H9 (cell line): ENCODE measurements at regions not wholly inside any gene's neighbourhood (a gene's known extent, or its start where the extent isn't known, plus 50 kb on each side); places are given as distances from the start of the nearest gene placed in this dataset.

Experiments
- DNase-seq: peaks from one replicate; pipeline ENCODE4 v3.0.0-alpha.2; 2017
- H2AFZ ChIP-seq: one replicate; pipeline ENCODE4 v1.6.1; 2013; ENCODE audit warnings: mild to moderate bottlenecking, low read length, control low read depth, moderate library complexity
- H2AK5ac ChIP-seq: 2 replicates; pipeline ENCODE4 v1.6.1; 2013; ENCODE audit warnings: low read length, control low read depth, mixed read lengths; ENCODE audit not compliant: insufficient read length
- H2BK120ac ChIP-seq: one replicate; pipeline ENCODE4 v1.6.1; 2013; ENCODE audit warnings: low read depth, mild to moderate bottlenecking, low read length, control low read depth, inconsistent platforms; ENCODE audit not compliant: poor library complexity, severe bottlenecking
- H2BK12ac ChIP-seq: 2 replicates; pipeline ENCODE4 v1.6.1; 2013; ENCODE audit warnings: low read length, control low read depth, mixed read lengths, low read depth; ENCODE audit not compliant: insufficient read length
- H2BK15ac ChIP-seq: 2 replicates; pipeline ENCODE4 v1.6.1; 2013; ENCODE audit warnings: low read depth, low read length, control low read depth
- H2BK20ac ChIP-seq: one replicate; pipeline ENCODE4 v1.6.1; 2013; ENCODE audit warnings: low read depth, mild to moderate bottlenecking, low read length, control low read depth, inconsistent platforms; ENCODE audit not compliant: poor library complexity, severe bottlenecking
- H2BK5ac ChIP-seq: 2 replicates; pipeline ENCODE4 v1.6.1; 2013; ENCODE audit warnings: low read length, control low read depth, mixed read lengths; ENCODE audit not compliant: insufficient read length
- H3K14ac ChIP-seq: 2 replicates; pipeline ENCODE4 v1.6.1; 2013; ENCODE audit warnings: low read length, control low read depth; ENCODE audit not compliant: insufficient read depth
- H3K18ac ChIP-seq: 2 replicates; pipeline ENCODE4 v1.6.1; 2013; ENCODE audit warnings: low read depth, mild to moderate bottlenecking, mixed read lengths, low read length, control low read depth; ENCODE audit not compliant: insufficient read length
- H3K23ac ChIP-seq: 2 replicates; pipeline ENCODE4 v1.6.1; 2013; ENCODE audit warnings: low read length, control low read depth, mixed read lengths, low read depth; ENCODE audit not compliant: insufficient read length
- H3K23me2 ChIP-seq: 2 replicates; pipeline ENCODE4 v1.6.1; 2013; ENCODE audit warnings: low read depth, mild to moderate bottlenecking, mixed read lengths, low read length, control low read depth; ENCODE audit not compliant: insufficient read length, poor library complexity, severe bottlenecking
- H3K27ac ChIP-seq: 2 replicates; pipeline ENCODE4 v1.5.1; 2013; ENCODE audit warnings: low read length, control low read depth, mixed read lengths, low read depth; ENCODE audit not compliant: insufficient read length
- H3K27me3 ChIP-seq: 2 replicates; pipeline ENCODE4 v1.6.1; 2013; ENCODE audit warnings: low read length, control low read depth, inconsistent platforms; ENCODE audit not compliant: insufficient read depth
- H3K4ac ChIP-seq: 2 replicates; pipeline ENCODE4 v1.6.1; 2013; ENCODE audit warnings: low read depth, mild to moderate bottlenecking, control low read depth, inconsistent platforms, low read length, moderate library complexity
- H3K4me1 ChIP-seq: 2 replicates; pipeline ENCODE4 v1.6.1; 2013; ENCODE audit warnings: low read length, control low read depth, inconsistent platforms; ENCODE audit not compliant: insufficient read depth
- H3K4me2 ChIP-seq: 2 replicates; pipeline ENCODE4 v1.6.1; 2013; ENCODE audit warnings: low read length, control low read depth, mixed read lengths; ENCODE audit not compliant: insufficient read length, insufficient read depth
- H3K56ac ChIP-seq: 2 replicates; pipeline ENCODE4 v1.6.1; 2013; ENCODE audit warnings: low read depth, mild to moderate bottlenecking, mixed read lengths, low read length, control low read depth; ENCODE audit not compliant: insufficient read length
- H3K79me1 ChIP-seq: 2 replicates; pipeline ENCODE4 v1.6.1; 2013; ENCODE audit warnings: low read depth, mild to moderate bottlenecking, moderate library complexity, low read length, control low read depth, inconsistent platforms; ENCODE audit not compliant: insufficient read depth, poor library complexity, severe bottlenecking
- H3K79me2 ChIP-seq: 2 replicates; pipeline ENCODE4 v1.6.1; 2013; ENCODE audit warnings: low read length, control low read depth, inconsistent platforms; ENCODE audit not compliant: insufficient read depth
- H3K9ac ChIP-seq: 2 replicates; pipeline ENCODE4 v1.6.1; 2013; ENCODE audit warnings: low read length, control low read depth, mixed read lengths; ENCODE audit not compliant: insufficient read length; ENCODE audit errors: extremely low read depth
- H3K9me3 ChIP-seq: one replicate; pipeline ENCODE4 v1.6.1; 2013; ENCODE audit warnings: low read depth, low read length, inconsistent platforms; ENCODE audit not compliant: control insufficient read depth
- H3T11ph ChIP-seq: one replicate; pipeline ENCODE4 v1.6.1; 2013; ENCODE audit warnings: mild to moderate bottlenecking, low read length, control low read depth, inconsistent platforms
- H4K20me1 ChIP-seq: one replicate; pipeline ENCODE4 v1.6.1; 2013; ENCODE audit not compliant: control insufficient read depth, insufficient read length, insufficient read depth
- H4K5ac ChIP-seq: 2 replicates; pipeline ENCODE4 v1.6.1; 2013; ENCODE audit warnings: low read depth, mild to moderate bottlenecking, mixed read lengths, low read length, control low read depth; ENCODE audit not compliant: insufficient read length
- H4K8ac ChIP-seq: replicated peaks from 2 replicates; pipeline ENCODE4 v1.6.1; 2013; ENCODE audit warnings: low read length, control low read depth, mixed read lengths, low read depth; ENCODE audit not compliant: insufficient read length
- H4K91ac ChIP-seq: 2 replicates; pipeline ENCODE4 v1.6.1; 2013; ENCODE audit warnings: low read depth, mild to moderate bottlenecking, moderate library complexity, mixed read lengths, low read length, control low read depth; ENCODE audit not compliant: insufficient read length
- H3K27ac Mint-ChIP-seq, 3 experiments: 2 replicates in 2 of 3; 3 replicates in 1 of 3; pipeline ENCODE4 v1.8.0; 2020 to 2021; ENCODE audit warnings: mixed read lengths in 3 of 3, mild to moderate bottlenecking in 1 of 3, moderate library complexity in 1 of 3
- H3K27me3 Mint-ChIP-seq: 2 replicates; pipeline ENCODE4 v1.8.0; 2021; ENCODE audit warnings: low read depth, mild to moderate bottlenecking, moderate library complexity, mixed read lengths
- H3K36me3 Mint-ChIP-seq, 3 experiments: 2 replicates in 2 of 3; 3 replicates in 1 of 3; pipeline ENCODE4 v1.8.0; 2020 to 2021; ENCODE audit warnings: low read depth in 3 of 3, mixed read lengths in 3 of 3; ENCODE audit not compliant: insufficient read depth in 1 of 3
- H3K4me1 Mint-ChIP-seq, 2 experiments: 2 replicates each; pipeline ENCODE4 v1.8.0; 2020; ENCODE audit warnings: mixed read lengths in 2 of 2
- H3K4me3 Mint-ChIP-seq, 2 experiments: 2 replicates in 1 of 2; 3 replicates in 1 of 2; pipeline ENCODE4 v1.8.0; 2020 to 2021; ENCODE audit warnings: mild to moderate bottlenecking in 2 of 2, mixed read lengths in 2 of 2, moderate library complexity in 1 of 2
- H3K9me3 Mint-ChIP-seq, 2 experiments: 2 replicates in 1 of 2; 3 replicates in 1 of 2; pipeline ENCODE4 v1.8.0; 2020; ENCODE audit warnings: mild to moderate bottlenecking in 2 of 2, mixed read lengths in 2 of 2, moderate library complexity in 1 of 2
- CTCF ChIP-seq: fragments of 200-600 bp; sonication (generic); conservative IDR thresholded peaks from 3 replicates; pipeline ENCODE4 v1.8.0; 2021; ENCODE audit warnings: antibody characterized with exemption, mild to moderate bottlenecking
- WGBS: extraction: QIAGEN DNeasy Blood & Tissue Kit; methylation state at CpG from one replicate; pipeline ENCODE4 v1.1.7; 2013; ENCODE audit warnings: missing lambda C conversion rate, low lambda C conversion rate, mixed read lengths; ENCODE audit not compliant: insufficient read length; ENCODE audit errors: extremely low coverage; 5-methylcytosine and 5-hydroxymethylcytosine counted together

GRCh38 chr3:6018456-6018855 is 830.9 kb downstream of the EDEM1 start:
- Histone ChIP-seq H3K23ac (no peak overlapping the region), H3K56ac (no peak overlapping the region), H2BK15ac (no peak overlapping the region), H3K79me2 (no peaks in the 10 kb centered on the region), H2BK20ac (no peak overlapping the region), H3K4me1 (no peaks in the 10 kb centered on the region), H3K9me3 (no peaks in the 10 kb centered on the region), H3K23me2 (no peaks in the 10 kb centered on the region), H4K8ac (no peak overlapping the region), H2BK120ac (no peak overlapping the region), H2AK5ac (no peak overlapping the region), H3T11ph (no peak overlapping the region), H3K4ac (no peak overlapping the region), H3K14ac (no peak overlapping the region), H3K27me3 (no peaks in the 10 kb centered on the region), H2BK12ac (no peak overlapping the region), H2BK5ac (no peak overlapping the region), H3K27ac (no peak overlapping the region), H3K18ac (no peak overlapping the region), H4K91ac (no peak overlapping the region), H3K4me2 (no peak overlapping the region), H4K5ac (no peak overlapping the region), H3K79me1 (no peaks in the 10 kb centered on the region), H3K9ac (no peak overlapping the region), H4K20me1 (no peaks in the 10 kb centered on the region), H2AFZ (no peak overlapping the region)
- DNase-seq: no peak
- no peaks in the 10 kb centered on the region for H3K27me3 Mint-ChIP-seq
- H3K9me3 Mint-ChIP-seq: peaks cover 6% of the 10 kb centered on the region in 2 experiments
- TF ChIP-seq CTCF: no peak
- H3K4me1 Mint-ChIP-seq: no peaks in the 10 kb centered on the region; a peak in 1 of 4 replicates
- no CpG with 5 or more reads among the region's 2 CpGs for WGBS
- peaks cover 5 to 7% (median 6%) of the 10 kb centered on the region in 3 experiments; a peak in 6 of 7 replicates for H3K36me3 Mint-ChIP-seq
- H3K27ac Mint-ChIP-seq: no peak overlapping the region
- no peak overlapping the region for H3K4me3 Mint-ChIP-seq
